T-cell (primary cell): ENCODE measurements at regions not wholly inside any gene's neighbourhood (a gene's known extent, or its start where the extent isn't known, plus 50 kb on each side); places are given as distances from the start of the nearest gene placed in this dataset.

Source experiments
- ATAC-seq, 4 experiments: fragments of 200-7000 bp in 3 of 4; fragments of 150-1000 bp in 1 of 4; cut with Tn5 transposase; replicated peaks in 1 of 4; 1 replicate in 3 of 4; 2 replicates in 1 of 4; pipeline ENCODE4 v1.10.0; 2021; ENCODE audit warnings: moderate library complexity in 3 of 4, mild to moderate bottlenecking in 2 of 4, moderate number of reproducible peaks in 1 of 4
- CTCF ChIA-PET, 2 donors: fragments of 300-600 bp; sonication (Branson Sonifier 250); formaldehyde crosslinking; loops; one replicate each; lab custom pipeline; 2022; ENCODE audit warnings: antibody characterized with exemption in 2 of 2; lab: Charles Lee
- POLR2A ChIA-PET, 2 donors: fragments of 300-600 bp; sonication (Branson Sonifier 250); formaldehyde crosslinking; loops; one replicate each; lab custom pipeline; 2022; ENCODE audit warnings: antibody characterized with exemption in 2 of 2; lab: Charles Lee
- DNase-seq, 35 experiments: peaks; one replicate each; pipeline versions ENCODE4 v3.0.0 to v3.0.0-alpha.2; 2013 to 2023
- H3K27ac ChIP-seq: one replicate; pipeline ENCODE4 v1.5.1; 2013; ENCODE audit warnings: low read length
- H3K27me3 ChIP-seq, 2 experiments: replicated peaks in 1 of 2; 1 replicate in 1 of 2; 2 replicates in 1 of 2; pipeline versions ENCODE4 v1.6.1 to v1.7.0; 2013; ENCODE audit warnings: low read length in 1 of 2, mixed read lengths in 1 of 2; ENCODE audit not compliant: control insufficient read depth in 2 of 2, insufficient read depth in 2 of 2; ENCODE audit errors: extremely low read depth in 1 of 2
- H3K36me3 ChIP-seq, 2 donors: 1 replicate in 1 of 2; 2 replicates in 1 of 2; pipeline versions ENCODE4 v1.6.1 to v1.7.0; 2013; ENCODE audit warnings: low read length in 1 of 2; ENCODE audit not compliant: control insufficient read depth in 2 of 2, insufficient read depth in 1 of 2; ENCODE audit errors: extremely low read depth in 1 of 2
- H3K4me1 ChIP-seq, 2 experiments: 1 replicate in 1 of 2; 2 replicates in 1 of 2; pipeline versions ENCODE4 v1.6.1 to v1.7.0; 2013; ENCODE audit warnings: low read length in 2 of 2, mixed read lengths in 1 of 2; ENCODE audit not compliant: insufficient read depth in 2 of 2, control insufficient read depth in 1 of 2; ENCODE audit errors: extremely low read depth in 1 of 2
- H3K4me3 ChIP-seq, 2 donors: 1 replicate in 1 of 2; 2 replicates in 1 of 2; pipeline versions ENCODE4 v1.5.1 to v1.7.0; 2013; ENCODE audit warnings: mild to moderate bottlenecking in 2 of 2, low read length in 1 of 2, moderate library complexity in 1 of 2; ENCODE audit not compliant: control insufficient read depth in 1 of 2; ENCODE audit errors: extremely low read depth in 1 of 2
- H3K9me3 ChIP-seq: 2 replicates; pipeline ENCODE4 v1.7.0; 2013
- H3K27ac Mint-ChIP-seq, 2 donors: one replicate each; pipeline ENCODE4 v1.8.0; 2020 to 2021; ENCODE audit warnings: mild to moderate bottlenecking in 2 of 2, mixed read lengths in 2 of 2
- H3K27me3 Mint-ChIP-seq, 2 donors: one replicate each; pipeline ENCODE4 v1.8.0; 2021 to 2022; ENCODE audit warnings: mixed read lengths in 2 of 2
- H3K36me3 Mint-ChIP-seq: one replicate; pipeline ENCODE4 v1.8.0; 2021; ENCODE audit warnings: mixed read lengths
- H3K4me1 Mint-ChIP-seq, 3 donors: one replicate each; pipeline ENCODE4 v1.8.0; 2020 to 2022; ENCODE audit warnings: mixed read lengths in 3 of 3, mild to moderate bottlenecking in 1 of 3
- H3K4me3 Mint-ChIP-seq, 3 donors: one replicate each; pipeline ENCODE4 v1.8.0; 2020 to 2022; ENCODE audit warnings: mild to moderate bottlenecking in 3 of 3, mixed read lengths in 3 of 3, moderate library complexity in 3 of 3
- H3K9me3 Mint-ChIP-seq, 3 donors: one replicate each; pipeline ENCODE4 v1.8.0; 2020 to 2022; ENCODE audit warnings: mixed read lengths in 3 of 3
- WGBS: methylation state at CpG from one replicate; pipeline ENCODE4 v1.1.5; 2013; ENCODE audit warnings: missing lambda C conversion rate; ENCODE audit not compliant: insufficient coverage; 5-methylcytosine and 5-hydroxymethylcytosine counted together

- Mint-ChIP-seq H3K9me3 (no peaks in the 10 kb centered on the region), H3K27ac (no peak overlapping the region), H3K4me3 (no peak overlapping the region), H3K4me1 (peaks cover 0 to 2% (median 0%) of the 10 kb centered on the region in 3 donors), H3K27me3 (no peaks in the 10 kb centered on the region), H3K36me3 (peaks cover 5% of the 10 kb centered on the region)
- H3K4me1 ChIP-seq, result peaks cover 0 to 7% of the 10 kb centered on the region in 2 experiments
- no peaks in the 10 kb centered on the region for H3K36me3 ChIP-seq
- no peaks in the 10 kb centered on the region for H3K9me3 ChIP-seq
- no peak overlapping the region for H3K4me3 ChIP-seq
- ATAC-seq (no peak), DNase-seq (no peak)
- no peak overlapping the region for H3K27ac ChIP-seq
- WGBS, result 100% methylated on average over 1 of the region's 5 CpGs
- POLR2A ChIA-PET, result no interaction called here
- CTCF ChIA-PET, result no interaction called here
- H3K27me3 ChIP-seq, result peaks cover 0 to 6% of the 10 kb centered on the region in 2 experiments
Observed at GRCh38 chr1:185426848-185427247, 109.8 kb upstream of the IVNS1ABP start.

GRCh38 chr1:185425163-185425562, 108.1 kb upstream of the IVNS1ABP start:
- Mint-ChIP-seq H3K4me1 (peaks cover 9 to 19% (median 16%) of the 10 kb centered on the region in 3 donors), H3K27ac (no peak overlapping the region), H3K36me3 (peaks cover 5% of the 10 kb centered on the region), H3K27me3 (no peaks in the 10 kb centered on the region), H3K4me3 (no peak overlapping the region), H3K9me3 (no peaks in the 10 kb centered on the region)
- Histone ChIP-seq H3K9me3 (no peaks in the 10 kb centered on the region), H3K27me3 (peaks cover 0 to 6% of the 10 kb centered on the region in 2 experiments), H3K4me1 (peaks cover 0 to 15% of the 10 kb centered on the region in 2 experiments), H3K36me3 (no peaks in the 10 kb centered on the region), H3K27ac (no peak overlapping the region), H3K4me3 (no peak overlapping the region)
- CTCF ChIA-PET, result no interaction called here
- ATAC-seq (no peak), DNase-seq (no peak)
- POLR2A ChIA-PET, result no interaction called here
- no CpG with 5 or more reads among the region's 3 CpGs for WGBS

- Histone ChIP-seq H3K27me3 (peaks cover 0 to 6% of the 10 kb centered on the region in 2 experiments), H3K36me3 (no peaks in the 10 kb centered on the region), H3K9me3 (no peaks in the 10 kb centered on the region), H3K4me3 (no peak overlapping the region), H3K4me1 (peaks cover 0 to 20% of the 10 kb centered on the region in 2 experiments), H3K27ac (no peak overlapping the region)
- H3K4me3 Mint-ChIP-seq, result no peak overlapping the region
- peaks cover 9 to 23% (median 16%) of the 10 kb centered on the region in 3 donors for H3K4me1 Mint-ChIP-seq
- no peak for ATAC-seq
- no CpG with 5 or more reads among the region's 3 CpGs for WGBS
- no peaks in the 10 kb centered on the region for H3K27me3 Mint-ChIP-seq
- no peak for DNase-seq
- no peaks in the 10 kb centered on the region for H3K9me3 Mint-ChIP-seq
- ChIA-PET CTCF (interaction anchor here in 1 of 2 donors (0.8 kb wide), 1 partner anchor 140 kb away, joined by 4 read pairs; no protein-coding TSS in a partner anchor), POLR2A (interaction anchor here in 1 of 2 donors (1.0 kb wide), 1 partner anchor 106 kb away, joined by 3 read pairs; no protein-coding TSS in a partner anchor)
- H3K36me3 Mint-ChIP-seq, result no peaks in the 10 kb centered on the region
- H3K27ac Mint-ChIP-seq, result peak overlapping the region in 1 of 2 donors; percentile 40
Observed at GRCh38 chr1:185421485-185422107, 104.6 kb upstream of the IVNS1ABP start.

- Histone ChIP-seq H3K27ac (no peak overlapping the region), H3K4me1 (peaks cover 0 to 20% of the 10 kb centered on the region in 2 experiments), H3K36me3 (no peaks in the 10 kb centered on the region), H3K4me3 (no peak overlapping the region), H3K9me3 (no peaks in the 10 kb centered on the region), H3K27me3 (peaks cover 0 to 6% of the 10 kb centered on the region in 2 experiments)
- peak overlapping the region; percentile 24 to 53 for H3K27ac Mint-ChIP-seq
- no peaks in the 10 kb centered on the region for H3K9me3 Mint-ChIP-seq
- no peaks in the 10 kb centered on the region for H3K36me3 Mint-ChIP-seq
- peak in 24 of 35 experiments; percentile 2 to 62 (median 21) for DNase-seq
- no peaks in the 10 kb centered on the region for H3K27me3 Mint-ChIP-seq
- peak; percentile 65 to 89 (median 71) for ATAC-seq
- POLR2A ChIA-PET, result interaction anchor here in 1 of 2 donors (0.6 to 1.0 kb wide), 2 partner anchors 105 to 146 kb away, joined by 3 to 5 read pairs; no protein-coding TSS in a partner anchor
- H3K4me1 Mint-ChIP-seq, result peaks cover 9 to 23% (median 16%) of the 10 kb centered on the region in 3 donors
- no peak overlapping the region for H3K4me3 Mint-ChIP-seq
- CTCF ChIA-PET, result interaction anchor here (0.5 to 0.8 kb wide), 2 partner anchors 14 to 139 kb away, joined by 4 read pairs; no protein-coding TSS in a partner anchor
Observed at GRCh38 chr1:185420588-185421081, 103.6 kb upstream of the IVNS1ABP start.

- peaks cover 0 to 3% of the 10 kb centered on the region in 2 experiments for H3K27me3 ChIP-seq
- WGBS, result 100% methylated on average over 3 of the region's 3 CpGs
- DNase-seq, result no peak
- ChIA-PET CTCF (interaction anchor here in 1 of 2 donors (1.2 kb wide), 1 partner anchor 232 kb away, joined by 3 read pairs; no protein-coding TSS in a partner anchor), POLR2A (no interaction called here)
- no peak overlapping the region for H3K4me3 ChIP-seq
- no peaks in the 10 kb centered on the region for H3K9me3 ChIP-seq
- Mint-ChIP-seq H3K36me3 (no peaks in the 10 kb centered on the region), H3K9me3 (no peaks in the 10 kb centered on the region), H3K4me1 (peaks cover 9 to 23% (median 16%) of the 10 kb centered on the region in 3 donors), H3K27ac (no peak overlapping the region), H3K4me3 (no peak overlapping the region), H3K27me3 (no peaks in the 10 kb centered on the region)
- H3K27ac ChIP-seq, result no peak overlapping the region
- H3K4me1 ChIP-seq, result peaks cover 0 to 20% of the 10 kb centered on the region in 2 experiments
- H3K36me3 ChIP-seq, result no peaks in the 10 kb centered on the region
- ATAC-seq, result no peak
Observed at GRCh38 chr1:185419718-185420117, 102.7 kb upstream of the IVNS1ABP start.

- Histone ChIP-seq H3K4me1 (peaks cover 0 to 18% of the 10 kb centered on the region in 2 experiments), H3K27ac (no peak overlapping the region), H3K27me3 (peaks cover 0 to 3% of the 10 kb centered on the region in 2 experiments), H3K36me3 (no peaks in the 10 kb centered on the region), H3K9me3 (no peaks in the 10 kb centered on the region), H3K4me3 (no peak overlapping the region)
- Mint-ChIP-seq H3K27me3 (no peaks in the 10 kb centered on the region), H3K4me3 (no peak overlapping the region), H3K9me3 (no peaks in the 10 kb centered on the region), H3K27ac (no peak overlapping the region), H3K36me3 (no peaks in the 10 kb centered on the region), H3K4me1 (peaks cover 9 to 23% (median 16%) of the 10 kb centered on the region in 3 donors)
- no CpG with 5 or more reads among the region's 1 CpG for WGBS
- CTCF ChIA-PET, result interaction anchor here in 1 of 2 donors (0.6 to 1.2 kb wide), 2 partner anchors 234 to 647 kb away, joined by 3 read pairs; no protein-coding TSS in a partner anchor
- POLR2A ChIA-PET, result no interaction called here
- DNase-seq (no peak), ATAC-seq (no peak)
Observed at GRCh38 chr1:185418472-185418871, 101.4 kb upstream of the IVNS1ABP start.
